Ishikawa (cell line): ENCODE measurements at regions not wholly inside any gene's neighbourhood (a gene's known extent, or its start where the extent isn't known, plus 50 kb on each side); places are given as distances from the start of the nearest gene placed in this dataset.

Experiments used
- CEBPB ChIP-seq: IDR thresholded peaks from 2 replicates; pipeline ENCODE4 v1.6.1; 2012
- CREB1 ChIP-seq: IDR thresholded peaks from 2 replicates; pipeline ENCODE4 v1.6.1; 2012; ENCODE audit warnings: low read depth
- EGR1 ChIP-seq: IDR thresholded peaks from 2 replicates; pipeline ENCODE4 v1.6.1; 2012
- EP300 ChIP-seq: IDR thresholded peaks from 2 replicates; pipeline ENCODE4 v1.6.1; 2012; ENCODE audit warnings: borderline replicate concordance
- MAX ChIP-seq: IDR thresholded peaks from 2 replicates; pipeline ENCODE4 v1.6.1; 2012
- RAD21 ChIP-seq: IDR thresholded peaks from 2 replicates; pipeline ENCODE4 v1.6.1; 2012; ENCODE audit warnings: low read depth
- REST ChIP-seq: IDR thresholded peaks from 2 replicates; pipeline ENCODE4 v1.6.1; 2012; ENCODE audit warnings: low read depth, mild to moderate bottlenecking
- TAF1 ChIP-seq: IDR thresholded peaks from 2 replicates; pipeline ENCODE4 v1.6.1; 2012; ENCODE audit warnings: low read depth, mild to moderate bottlenecking
- TCF12 ChIP-seq: IDR thresholded peaks from 2 replicates; pipeline ENCODE4 v1.6.1; 2012; ENCODE audit warnings: low read depth
- TEAD4 ChIP-seq: IDR thresholded peaks from 2 replicates; pipeline ENCODE4 v1.6.1; 2012
- YY1 ChIP-seq: IDR thresholded peaks from 2 replicates; pipeline ENCODE4 v1.6.1; 2012; ENCODE audit warnings: low read depth
- ZBTB7A ChIP-seq: IDR thresholded peaks from 2 replicates; pipeline ENCODE4 v1.6.1; 2012; ENCODE audit warnings: low read depth
- TF ChIP-seq, protein P1 (sequence below): IDR thresholded peaks from 2 replicates; pipeline ENCODE4 v1.6.1; 2012

DNA sequence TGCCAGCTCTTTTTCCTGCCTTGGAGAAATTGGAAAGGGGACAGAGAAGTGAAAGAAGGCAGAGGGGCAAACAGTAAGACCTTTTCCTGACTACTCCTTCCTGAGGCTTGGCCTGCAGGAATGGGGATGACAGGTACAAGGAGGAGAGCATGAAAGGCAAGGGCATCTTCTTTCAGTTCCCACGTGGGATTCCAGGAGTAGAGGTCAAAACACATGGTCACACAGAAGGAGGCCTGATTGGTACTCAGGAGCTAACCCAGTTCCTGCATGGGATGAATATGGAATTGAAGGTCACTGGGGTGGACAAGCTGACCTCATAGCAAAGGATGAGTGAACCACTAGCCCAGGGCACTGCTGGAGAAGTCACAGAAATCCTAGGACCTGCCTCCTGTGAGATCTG, 112.5 kb upstream of the ZNF366 start:
- TF ChIP-seq REST (no peak), RAD21 (no peak), CREB1 (no peak), YY1 (no peak), TCF12 (no peak), EP300 (no peak), TAF1 (no peak), MAX (no peak), TEAD4 (no peak), EGR1 (no peak), CEBPB (no peak), ZBTB7A (no peak)
- TF ChIP-seq, protein P1, sequence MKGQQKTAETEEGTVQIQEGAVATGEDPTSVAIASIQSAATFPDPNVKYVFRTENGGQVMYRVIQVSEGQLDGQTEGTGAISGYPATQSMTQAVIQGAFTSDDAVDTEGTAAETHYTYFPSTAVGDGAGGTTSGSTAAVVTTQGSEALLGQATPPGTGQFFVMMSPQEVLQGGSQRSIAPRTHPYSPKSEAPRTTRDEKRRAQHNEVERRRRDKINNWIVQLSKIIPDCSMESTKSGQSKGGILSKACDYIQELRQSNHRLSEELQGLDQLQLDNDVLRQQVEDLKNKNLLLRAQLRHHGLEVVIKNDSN = no peak
